Prostate gland (tissue), 2 donors: ENCODE measurements at regions not wholly inside any gene's neighbourhood (a gene's known extent, or its start where the extent isn't known, plus 50 kb on each side); places are given as distances from the start of the nearest gene placed in this dataset.

ENCODE experiments used
- CTCF ChIP-seq, 4 experiments: fragments of 200-600 bp in 2 of 4; fragments of 450-650 bp in 2 of 4; sonication (generic) in 2 of 4; IDR thresholded peaks; 1 replicate in 3 of 4; 2 replicates in 1 of 4; pipeline ENCODE4 v1.5.1; 2016 to 2019; ENCODE audit warnings: antibody characterized with exemption in 4 of 4, mild to moderate bottlenecking in 2 of 4, moderate library complexity in 2 of 4
- POLR2A ChIP-seq: fragments of 450-650 bp; IDR thresholded peaks from one replicate; pipeline ENCODE4 v1.6.1; 2016; ENCODE audit warnings: antibody characterized with exemption, mild to moderate bottlenecking
- POLR2AphosphoS5 ChIP-seq: sonication (generic); formaldehyde crosslinking; IDR thresholded peaks from one replicate; pipeline ENCODE4 v1.6.1; 2017; ENCODE audit warnings: antibody characterized with exemption

GRCh38 chr4:177861551-177862094 is 419.4 kb upstream of the AGA start:
- TF ChIP-seq CTCF (IDR thresholded peaks at IDR 0.05) (no peak), POLR2AphosphoS5 (no peak), POLR2A (no peak)
